Effector memory CD4-positive, alpha-beta T cell (primary cell): ENCODE measurements at regions not wholly inside any gene's neighbourhood (a gene's known extent, or its start where the extent isn't known, plus 50 kb on each side); places are given as distances from the start of the nearest gene placed in this dataset.

Experiments used
- DNase-seq, 3 donors: peaks; one replicate each; pipeline ENCODE4 v3.0.0-alpha.2; 2020
- H3K27ac ChIP-seq: 2 replicates; pipeline ENCODE4 v1.7.0; 2013; ENCODE audit warnings: mild to moderate bottlenecking, low read length, moderate library complexity; ENCODE audit not compliant: insufficient read depth, poor library complexity, severe bottlenecking
- H3K27me3 ChIP-seq: replicated peaks from 2 replicates; pipeline ENCODE4 v1.7.0; 2013; ENCODE audit warnings: mild to moderate bottlenecking, low read length; ENCODE audit not compliant: insufficient read depth, control insufficient read depth, poor library complexity, severe bottlenecking
- H3K36me3 ChIP-seq: 2 replicates; pipeline ENCODE4 v1.7.0; 2013; ENCODE audit warnings: mild to moderate bottlenecking, low read length, moderate library complexity; ENCODE audit not compliant: control insufficient read depth, insufficient read depth
- H3K4me1 ChIP-seq: 2 replicates; pipeline ENCODE4 v1.7.0; 2013; ENCODE audit warnings: low read length, mild to moderate bottlenecking; ENCODE audit not compliant: control insufficient read depth, insufficient read depth, poor library complexity, severe bottlenecking
- H3K4me3 ChIP-seq: 2 replicates; pipeline ENCODE4 v1.7.0; 2013; ENCODE audit warnings: low read length, low read depth, mild to moderate bottlenecking; ENCODE audit not compliant: insufficient read depth, poor library complexity, severe bottlenecking
- H3K9me3 ChIP-seq: 2 replicates; pipeline ENCODE4 v1.7.0; 2013; ENCODE audit warnings: mild to moderate bottlenecking, low read length, moderate library complexity; ENCODE audit not compliant: control insufficient read depth

DNA sequence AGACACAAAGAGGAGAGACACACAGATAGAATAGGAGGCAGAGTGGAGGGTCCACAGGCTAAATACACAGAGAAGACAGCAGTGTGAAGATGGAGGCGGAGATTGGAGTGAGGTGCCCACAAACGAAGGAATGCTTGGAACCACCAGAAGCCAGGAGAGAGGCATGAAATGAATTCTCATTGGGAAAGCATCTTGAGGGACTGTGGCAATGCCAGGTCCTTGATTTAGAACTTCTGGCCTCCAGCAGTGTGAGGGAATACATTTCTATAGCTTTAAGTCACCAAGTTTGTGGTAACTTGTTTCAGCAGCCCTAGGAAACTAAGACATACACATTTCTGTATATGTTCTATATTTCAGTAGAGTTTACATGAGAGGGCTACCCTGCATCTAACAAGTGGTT, 396.6 kb upstream of the ZNF608 start:
- no peak overlapping the region for H3K4me3 ChIP-seq
- no peaks in the 10 kb centered on the region for H3K36me3 ChIP-seq
- H3K4me1 ChIP-seq, result no peaks in the 10 kb centered on the region
- H3K9me3 ChIP-seq, result no peaks in the 10 kb centered on the region
- H3K27me3 ChIP-seq, result no peaks in the 10 kb centered on the region
- DNase-seq, result no peak
- no peak overlapping the region for H3K27ac ChIP-seq

DNA sequence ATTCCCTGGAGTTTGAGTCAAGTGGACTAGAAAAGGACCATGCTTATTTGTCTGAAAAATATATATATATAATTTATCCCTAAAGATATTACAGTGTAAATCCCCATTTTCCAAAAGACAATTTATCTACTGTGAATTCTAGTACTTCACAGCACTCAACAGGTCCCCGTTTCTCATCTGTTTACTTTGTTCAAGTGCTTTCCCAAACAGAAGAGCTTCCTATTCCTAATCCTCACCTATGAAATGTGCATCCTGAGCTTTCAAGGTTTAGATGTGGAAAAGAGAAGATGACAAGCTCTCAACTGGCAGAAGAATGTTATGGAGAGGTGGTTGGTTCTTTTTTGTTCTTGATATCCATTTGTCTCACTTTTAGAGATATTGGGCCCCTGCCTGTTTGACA, 401.6 kb upstream of the ZNF608 start:
- Histone ChIP-seq H3K4me1 (no peaks in the 10 kb centered on the region), H3K9me3 (no peaks in the 10 kb centered on the region), H3K36me3 (no peaks in the 10 kb centered on the region), H3K27ac (no peak overlapping the region), H3K4me3 (no peak overlapping the region), H3K27me3 (no peaks in the 10 kb centered on the region)
- DNase-seq, result no peak

DNA sequence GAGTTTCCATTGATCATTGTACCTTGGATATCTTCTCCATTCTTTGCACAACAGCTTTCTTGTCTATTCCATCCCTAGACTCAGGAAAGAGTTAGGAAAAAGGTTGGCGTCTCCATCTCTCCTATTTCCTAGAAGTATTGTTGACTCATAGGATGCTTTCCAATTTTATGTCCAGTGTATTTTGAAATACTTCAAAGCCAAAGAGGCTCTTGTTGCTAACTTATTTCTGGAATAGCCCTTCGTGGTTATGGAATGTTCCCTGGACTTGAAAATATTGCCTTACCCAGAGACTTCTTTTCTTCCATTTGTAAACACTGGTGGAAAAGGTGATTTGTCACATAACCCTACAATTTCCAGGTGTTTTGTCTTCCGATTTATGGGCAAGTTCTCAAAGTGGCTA, 402.3 kb upstream of the ZNF608 start:
- DNase-seq, result no peak
- no peaks in the 10 kb centered on the region for H3K4me1 ChIP-seq
- H3K27ac ChIP-seq, result no peak overlapping the region
- H3K9me3 ChIP-seq, result no peaks in the 10 kb centered on the region
- H3K4me3 ChIP-seq, result no peak overlapping the region
- no peaks in the 10 kb centered on the region for H3K36me3 ChIP-seq
- H3K27me3 ChIP-seq, result no peaks in the 10 kb centered on the region

DNA sequence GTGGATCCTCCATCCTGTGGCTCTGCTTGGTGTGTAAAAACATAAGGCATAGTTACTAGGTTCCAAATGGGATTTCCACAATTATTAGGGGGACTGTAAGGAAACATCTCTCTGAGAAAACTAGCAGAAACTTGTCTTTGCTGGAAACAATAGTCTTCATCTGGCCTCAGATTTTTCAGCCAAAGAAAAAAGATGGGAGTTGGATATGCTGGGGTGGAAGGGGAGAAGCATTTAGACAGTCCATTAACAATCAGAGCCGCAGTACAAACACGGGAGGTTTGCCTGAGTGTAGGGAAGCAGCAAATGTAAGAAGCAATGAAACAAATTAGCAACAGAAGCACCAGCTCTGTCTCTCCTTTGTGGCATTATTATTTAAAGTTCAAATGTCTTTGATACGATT, 402.7 kb upstream of the ZNF608 start:
- H3K27me3 ChIP-seq, result no peaks in the 10 kb centered on the region
- H3K4me1 ChIP-seq, result no peaks in the 10 kb centered on the region
- no peak for DNase-seq
- no peak overlapping the region for H3K27ac ChIP-seq
- H3K4me3 ChIP-seq, result no peak overlapping the region
- no peaks in the 10 kb centered on the region for H3K36me3 ChIP-seq
- no peaks in the 10 kb centered on the region for H3K9me3 ChIP-seq

DNA sequence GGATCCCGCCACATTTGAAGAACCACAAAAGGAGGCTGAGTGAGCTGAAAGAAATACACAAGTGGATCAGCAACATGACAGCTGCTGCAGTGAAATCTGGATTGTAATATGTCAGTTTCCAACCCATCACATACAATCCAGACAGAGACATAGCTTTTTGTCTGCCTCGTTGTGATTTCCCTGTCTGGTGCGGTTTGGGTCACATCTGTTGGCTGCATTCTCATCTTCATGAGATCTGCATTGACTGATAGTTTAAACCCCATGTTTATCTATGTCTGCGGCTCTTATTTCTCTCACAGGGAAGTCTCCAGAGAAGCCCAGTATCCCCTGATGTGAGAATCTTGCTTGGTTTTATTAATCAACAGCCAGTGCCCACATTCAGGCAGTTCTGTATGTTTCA, 403.1 kb upstream of the ZNF608 start:
- no peak overlapping the region for H3K27ac ChIP-seq
- no peak for DNase-seq
- H3K4me1 ChIP-seq, result no peaks in the 10 kb centered on the region
- H3K4me3 ChIP-seq, result no peak overlapping the region
- H3K9me3 ChIP-seq, result no peaks in the 10 kb centered on the region
- no peaks in the 10 kb centered on the region for H3K27me3 ChIP-seq
- H3K36me3 ChIP-seq, result no peaks in the 10 kb centered on the region

DNA sequence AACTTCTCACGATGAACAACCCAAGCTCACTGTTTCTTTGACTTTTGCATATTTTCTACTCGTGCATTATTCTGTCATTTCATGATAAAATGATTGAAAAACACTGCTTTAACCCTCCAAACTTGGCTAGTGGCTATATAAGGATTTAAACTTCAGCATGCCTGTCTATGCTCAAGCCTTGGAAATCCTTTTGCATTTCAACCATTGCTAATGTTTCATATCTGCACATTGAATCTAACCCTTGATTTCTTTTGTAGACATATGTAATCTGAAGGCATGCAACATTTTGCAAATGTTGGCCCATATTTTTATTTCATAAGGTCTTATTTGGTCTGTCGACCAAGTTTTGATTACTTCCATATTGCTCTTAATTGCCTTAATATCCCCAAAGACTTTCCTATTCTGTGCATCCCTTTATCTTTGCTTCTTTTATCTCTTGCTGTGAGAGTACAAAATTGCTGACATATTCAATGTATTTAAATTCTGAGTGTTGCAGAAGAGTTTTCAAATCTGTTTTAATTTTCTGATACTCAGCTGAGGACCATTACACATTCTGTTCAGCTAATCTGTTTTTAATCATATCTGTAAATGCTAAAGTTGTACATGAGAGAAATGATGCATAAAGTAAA, 403.7 kb upstream of the ZNF608 start:
- Histone ChIP-seq H3K27me3 (no peaks in the 10 kb centered on the region), H3K4me3 (no peak overlapping the region), H3K4me1 (no peaks in the 10 kb centered on the region), H3K27ac (no peak overlapping the region), H3K9me3 (no peaks in the 10 kb centered on the region), H3K36me3 (no peaks in the 10 kb centered on the region)
- no peak for DNase-seq

DNA sequence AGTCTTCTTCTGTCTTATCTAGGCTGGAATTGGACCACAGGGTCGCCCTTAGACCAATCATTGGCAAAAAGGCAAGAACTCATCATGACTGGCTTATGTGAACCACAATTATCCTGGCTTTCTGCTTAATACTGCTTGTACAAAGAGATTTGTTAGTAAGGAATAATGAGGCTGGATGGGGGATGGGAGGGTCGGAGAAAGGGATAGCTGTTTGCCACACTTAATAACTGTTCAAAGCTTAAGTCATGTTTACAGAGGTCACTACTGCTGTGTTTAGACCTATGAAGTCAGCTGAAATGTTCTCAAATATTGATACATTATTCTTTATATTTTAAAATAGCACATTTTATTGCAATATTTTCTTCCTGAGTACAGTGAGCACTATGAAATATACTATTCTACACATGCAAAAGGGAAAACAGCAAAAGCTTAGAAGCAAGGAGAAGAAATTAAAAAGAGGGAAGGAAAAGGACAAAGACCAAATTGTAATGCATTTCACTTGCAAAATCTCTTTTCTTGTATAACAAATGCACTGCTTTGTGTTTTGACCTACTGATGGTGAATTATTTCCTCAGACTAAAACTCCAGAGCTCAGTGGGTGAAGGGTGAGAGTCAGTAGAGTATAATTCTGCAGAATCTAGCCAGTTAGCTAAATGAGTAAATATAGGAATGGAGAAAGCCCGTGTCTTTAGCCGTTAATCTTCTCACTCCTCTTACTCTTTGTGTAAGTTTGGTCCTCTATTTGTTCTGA, 404.9 kb upstream of the ZNF608 start:
- Histone ChIP-seq H3K27ac (no peak overlapping the region), H3K4me1 (no peaks in the 10 kb centered on the region), H3K9me3 (no peaks in the 10 kb centered on the region), H3K27me3 (no peaks in the 10 kb centered on the region), H3K36me3 (no peaks in the 10 kb centered on the region), H3K4me3 (no peak overlapping the region)
- DNase-seq, result no peak

DNA sequence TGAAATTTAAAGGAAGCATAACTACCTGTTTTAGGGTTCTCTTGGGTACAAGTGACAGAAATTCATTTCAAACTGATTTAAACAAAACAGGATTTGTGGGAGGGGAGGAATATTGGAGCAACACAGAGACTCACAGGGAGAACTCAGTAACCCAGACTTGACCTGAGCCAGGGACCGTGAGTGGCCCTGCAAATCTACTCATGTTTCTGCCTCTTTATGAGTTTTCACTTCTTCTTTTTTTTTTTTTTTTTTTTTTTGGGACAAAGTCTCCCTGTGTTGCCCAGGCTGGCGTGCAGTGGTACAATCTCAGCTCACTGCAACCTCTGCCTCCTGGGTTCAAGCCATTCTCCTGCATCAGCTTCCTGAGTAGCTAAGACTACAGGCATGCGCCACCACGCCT, 405.6 kb upstream of the ZNF608 start:
- Histone ChIP-seq H3K27ac (no peak overlapping the region), H3K9me3 (no peaks in the 10 kb centered on the region), H3K4me3 (no peak overlapping the region), H3K27me3 (no peaks in the 10 kb centered on the region), H3K4me1 (no peaks in the 10 kb centered on the region), H3K36me3 (no peaks in the 10 kb centered on the region)
- no peak for DNase-seq

DNA sequence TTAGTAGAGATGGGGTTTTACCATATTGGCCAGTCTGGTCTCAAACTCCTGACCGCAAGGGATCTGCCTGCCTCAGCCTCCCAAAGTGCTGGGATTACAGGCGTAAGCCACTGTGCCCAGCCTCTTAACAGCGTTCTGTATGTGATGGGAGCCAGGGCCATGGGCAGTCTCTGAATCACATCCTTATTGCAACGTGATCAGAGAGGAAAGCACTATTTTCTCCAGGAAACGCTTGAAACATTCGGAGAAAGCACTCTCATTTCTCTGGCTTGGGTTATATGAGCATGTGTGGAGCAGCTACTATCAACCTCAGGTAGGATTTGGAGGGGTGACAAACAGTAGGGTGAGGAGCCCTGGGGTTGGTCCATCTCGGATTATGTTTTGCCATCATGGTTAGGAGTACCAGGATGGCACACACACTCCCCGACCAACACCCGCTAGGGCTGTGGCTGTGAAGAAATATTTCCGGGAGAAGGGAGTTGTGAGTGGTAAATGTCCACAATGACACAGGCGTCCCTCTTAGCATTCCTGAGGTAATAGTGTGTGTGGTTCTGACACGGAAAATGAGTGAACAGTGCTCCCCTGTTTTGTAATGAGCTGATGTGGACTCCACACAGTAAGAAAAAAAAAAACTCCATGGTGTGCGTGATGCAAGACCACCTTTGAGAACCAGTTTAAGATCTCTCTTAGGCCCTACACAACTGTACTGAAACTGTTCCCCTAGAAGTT, 406.2 kb upstream of the ZNF608 start:
- no peaks in the 10 kb centered on the region for H3K4me1 ChIP-seq
- DNase-seq, result no peak
- H3K9me3 ChIP-seq, result no peaks in the 10 kb centered on the region
- no peaks in the 10 kb centered on the region for H3K36me3 ChIP-seq
- no peak overlapping the region for H3K27ac ChIP-seq
- H3K27me3 ChIP-seq, result no peaks in the 10 kb centered on the region
- H3K4me3 ChIP-seq, result no peak overlapping the region

DNA sequence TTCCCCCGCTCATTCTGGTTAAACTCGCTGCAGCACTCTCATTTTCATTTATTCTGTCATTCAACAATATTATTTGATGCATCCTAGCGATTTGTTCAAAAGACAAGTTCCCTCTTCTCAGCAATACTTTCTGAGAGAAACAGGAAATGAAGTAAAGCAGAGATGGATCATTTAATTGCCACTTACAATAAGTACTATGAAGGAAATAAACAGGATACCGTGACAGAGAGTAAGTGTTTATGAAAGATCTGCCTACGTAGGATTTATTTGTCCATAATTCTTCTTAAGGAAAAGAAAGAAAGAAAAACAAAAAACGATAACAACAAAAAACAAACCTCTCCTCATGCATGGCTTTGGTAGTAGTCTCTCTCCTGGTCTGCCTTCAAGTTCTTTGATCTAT, 406.8 kb upstream of the ZNF608 start:
- Histone ChIP-seq H3K9me3 (no peaks in the 10 kb centered on the region), H3K27me3 (no peaks in the 10 kb centered on the region), H3K36me3 (no peaks in the 10 kb centered on the region), H3K4me3 (no peak overlapping the region), H3K4me1 (no peaks in the 10 kb centered on the region), H3K27ac (no peak overlapping the region)
- DNase-seq, result no peak
